IMR-90 (cell line): ENCODE measurements at regions not wholly inside any gene's neighbourhood (a gene's known extent, or its start where the extent isn't known, plus 50 kb on each side); places are given as distances from the start of the nearest gene placed in this dataset.
"Not testable (repeated sequence)": the region's sequence is repeated elsewhere in the genome, so short reads cannot be mapped to it uniquely, and the experiment has no call there.

ENCODE experiments used
- ATAC-seq: fragments of 200-7000 bp; cut with Tn5 transposase; 2 replicates; pipeline ENCODE4 v1.9.1; 2020; ENCODE audit warnings: low read depth, mild to moderate bottlenecking, moderate library complexity
- BruUV-seq: library from RNA; stranded (reverse); fragments of 400-500 nt; replicated peaks from 2 replicates; lab custom pipeline; 2021; lab: Mats Ljungman, UMichigan
- CTCF ChIA-PET: fragments of 300-600 bp; formaldehyde crosslinking; extraction: SDS; loops from one replicate; lab custom pipeline; 2021; ENCODE audit warnings: antibody characterized with exemption; lab: Yijun Ruan, JAX
- POLR2A ChIA-PET: fragments of 300-600 bp; sonication (Branson Sonifier 250); formaldehyde crosslinking; loops from one replicate; lab custom pipeline; 2022; ENCODE audit warnings: antibody characterized with exemption; ENCODE audit not compliant: unreplicated experiment; lab: Charles Lee
- DNase-seq: peaks from one replicate; pipeline ENCODE4 v3.0.0; 2013
- H2AFZ ChIP-seq: replicated peaks from 2 replicates; pipeline ENCODE3; 2013; ENCODE audit warnings: low read length, mild to moderate bottlenecking; ENCODE audit not compliant: poor library complexity
- H2AK5ac ChIP-seq: 2 replicates; pipeline ENCODE4 v1.6.1; 2013; ENCODE audit warnings: low read depth, low read length, inconsistent platforms
- H2AK9ac ChIP-seq: replicated peaks from 2 replicates; pipeline ENCODE3; 2013; ENCODE audit warnings: mild to moderate bottlenecking, low read depth, low read length, moderate library complexity; ENCODE audit not compliant: poor library complexity
- H2BK120ac ChIP-seq: 2 replicates; pipeline ENCODE4 v1.6.1; 2013; ENCODE audit warnings: low read depth, low read length, inconsistent platforms
- H2BK15ac ChIP-seq: 3 replicates; pipeline ENCODE4 v1.6.1; 2013; ENCODE audit warnings: low read depth, low read length, inconsistent platforms
- H2BK20ac ChIP-seq: 2 replicates; pipeline ENCODE4 v1.6.1; 2013; ENCODE audit warnings: low read depth, mild to moderate bottlenecking, inconsistent platforms, low read length, moderate library complexity
- H2BK5ac ChIP-seq: 2 replicates; pipeline ENCODE4 v1.6.1; 2013; ENCODE audit warnings: mild to moderate bottlenecking, low read depth, low read length, inconsistent platforms; ENCODE audit not compliant: poor library complexity, severe bottlenecking
- H3K14ac ChIP-seq: replicated peaks from 2 replicates; pipeline ENCODE4 v1.6.1; 2013; ENCODE audit warnings: low read depth, low read length, inconsistent platforms
- H3K18ac ChIP-seq: 2 replicates; pipeline ENCODE4 v1.6.1; 2013; ENCODE audit warnings: low read depth, low read length, control low read depth
- H3K23ac ChIP-seq: 2 replicates; pipeline ENCODE4 v1.6.1; 2013; ENCODE audit warnings: low read depth, low read length, inconsistent platforms
- H3K27ac ChIP-seq: 2 replicates; pipeline ENCODE4 v1.5.1; 2013; ENCODE audit warnings: mild to moderate bottlenecking, control low read depth, low read length; ENCODE audit not compliant: insufficient read depth
- H3K27me3 ChIP-seq: 2 replicates; pipeline ENCODE4 v1.6.1; 2013; ENCODE audit warnings: low read length; ENCODE audit not compliant: control insufficient read depth, insufficient read depth
- H3K36me3 ChIP-seq: 2 replicates; pipeline ENCODE4 v1.6.1; 2013; ENCODE audit warnings: low read length, mixed read lengths; ENCODE audit not compliant: control insufficient read depth, insufficient read depth
- H3K4ac ChIP-seq: 2 replicates; pipeline ENCODE4 v1.6.1; 2013; ENCODE audit warnings: low read depth, low read length, inconsistent platforms
- H3K4me1 ChIP-seq: 2 replicates; pipeline ENCODE4 v1.6.1; 2013; ENCODE audit warnings: low read length, mixed read lengths; ENCODE audit not compliant: control insufficient read depth, insufficient read depth
- H3K4me2 ChIP-seq: 2 replicates; pipeline ENCODE4 v1.6.1; 2013; ENCODE audit warnings: low read depth, mild to moderate bottlenecking, control low read depth, low read length, moderate library complexity
- H3K4me3 ChIP-seq: 2 replicates; pipeline ENCODE4 v1.5.1; 2013; ENCODE audit warnings: low read depth, mild to moderate bottlenecking, control low read depth, low read length, moderate library complexity; ENCODE audit not compliant: insufficient read depth
- H3K56ac ChIP-seq: 2 replicates; pipeline ENCODE4 v1.6.1; 2013; ENCODE audit warnings: low read length, inconsistent platforms; ENCODE audit not compliant: insufficient read depth; ENCODE audit errors: extremely low read depth
- H3K79me1 ChIP-seq, 2 experiments: 2 replicates each; pipeline ENCODE4 v1.6.1; 2013; ENCODE audit warnings: low read length in 2 of 2, inconsistent platforms in 1 of 2, low read depth in 1 of 2
- H3K9ac ChIP-seq: 2 replicates; pipeline ENCODE4 v1.6.1; 2013; ENCODE audit warnings: low read depth, low read length, control low read depth
- H3K9me1 ChIP-seq: 2 replicates; pipeline ENCODE4 v1.6.1; 2013; ENCODE audit warnings: low read length, inconsistent platforms; ENCODE audit not compliant: insufficient read depth
- H3K9me3 ChIP-seq: 2 replicates; pipeline ENCODE4 v1.6.1; 2013; ENCODE audit warnings: low read length; ENCODE audit not compliant: control insufficient read depth, insufficient read depth
- H4K20me1 ChIP-seq: 2 replicates; pipeline ENCODE4 v1.6.1; 2013; ENCODE audit warnings: low read length, inconsistent platforms; ENCODE audit not compliant: insufficient read depth
- H4K5ac ChIP-seq: 2 replicates; pipeline ENCODE4 v1.6.1; 2013; ENCODE audit warnings: mild to moderate bottlenecking, low read depth, low read length, control low read depth
- H4K8ac ChIP-seq, 2 experiments: 2 replicates each; pipeline ENCODE4 v1.6.1; 2013; ENCODE audit warnings: low read depth in 2 of 2, low read length in 2 of 2, control low read depth in 1 of 2, inconsistent platforms in 1 of 2
- H4K91ac ChIP-seq: 2 replicates; pipeline ENCODE4 v1.6.1; 2013; ENCODE audit warnings: low read depth, low read length, inconsistent platforms; ENCODE audit not compliant: insufficient read depth
- CHD1 ChIP-seq: IDR thresholded peaks from 2 replicates; pipeline ENCODE4 v1.6.1; 2012; ENCODE audit warnings: low read depth, low read length, improper control_type of control experiment
- FOS ChIP-seq: fragments of 150-350 bp; IDR thresholded peaks from 2 replicates; pipeline ENCODE4 v1.6.1; 2016; ENCODE audit warnings: low read depth, low read length
- MAFK ChIP-seq: IDR thresholded peaks from 2 replicates; pipeline ENCODE4 v1.6.1; 2012; ENCODE audit warnings: low read depth, low read length, improper control_type of control experiment
- MAZ ChIP-seq: IDR thresholded peaks from 2 replicates; pipeline ENCODE4 v1.6.1; 2012; ENCODE audit warnings: low read depth, mild to moderate bottlenecking, low read length, improper control_type of control experiment, moderate library complexity, borderline replicate concordance
- NFE2L2 ChIP-seq: fragments of 150-350 bp; IDR thresholded peaks from 2 replicates; pipeline ENCODE4 v1.6.1; 2016; ENCODE audit warnings: low read depth, mild to moderate bottlenecking, low read length
- POLR2A ChIP-seq: IDR thresholded peaks from 2 replicates; pipeline ENCODE4 v1.6.1; 2012; ENCODE audit warnings: mild to moderate bottlenecking, low read depth, low read length
- RCOR1 ChIP-seq: IDR thresholded peaks from 2 replicates; pipeline ENCODE4 v1.6.1; 2012; ENCODE audit warnings: mild to moderate bottlenecking, low read length, improper control_type of control experiment; ENCODE audit not compliant: insufficient replicate concordance
- WGBS, 2 experiments: methylation state at CpG; one replicate each; pipeline versions ENCODE4 v1.1.5 to v1.1.7; 2013; ENCODE audit warnings: missing lambda C conversion rate in 2 of 2; ENCODE audit not compliant: insufficient read length in 1 of 2; ENCODE audit errors: extremely low coverage in 2 of 2; 5-methylcytosine and 5-hydroxymethylcytosine counted together
- dilution Hi-C: fragments of 300-500 bp; cut with HindIII; formaldehyde crosslinking; loops from one replicate; pipeline ENCODE4 v1.14.3; 2018; ENCODE audit warnings: low sequenced_read_pairs; ENCODE audit not compliant: unreplicated experiment
- in situ Hi-C: fragments of 300-500 bp; cut with MboI; formaldehyde crosslinking; loops from 3 replicates; pipeline ENCODE4 v1.14.3; 2019; ENCODE audit warnings: low sequenced_read_pairs, inconsistent platforms, mixed read lengths
- intact Hi-C: fragments of 100-400 bp; cut with micrococcal nuclease; formaldehyde crosslinking; loops from 2 replicates; pipeline ENCODE4 v1.10.0; 2022
- TF ChIP-seq, protein P1 (sequence below): fragments of 150-350 bp; IDR thresholded peaks from 2 replicates; pipeline ENCODE4 v1.6.1; 2017; ENCODE audit warnings: mild to moderate bottlenecking, antibody characterized with exemption, low read length, low read depth
- TF ChIP-seq, protein P2 (sequence below): fragments of 150-350 bp; IDR thresholded peaks from 2 replicates; pipeline ENCODE4 v1.6.1; 2016; ENCODE audit warnings: low read depth, mild to moderate bottlenecking, low read length, moderate library complexity, borderline replicate concordance

DNA sequence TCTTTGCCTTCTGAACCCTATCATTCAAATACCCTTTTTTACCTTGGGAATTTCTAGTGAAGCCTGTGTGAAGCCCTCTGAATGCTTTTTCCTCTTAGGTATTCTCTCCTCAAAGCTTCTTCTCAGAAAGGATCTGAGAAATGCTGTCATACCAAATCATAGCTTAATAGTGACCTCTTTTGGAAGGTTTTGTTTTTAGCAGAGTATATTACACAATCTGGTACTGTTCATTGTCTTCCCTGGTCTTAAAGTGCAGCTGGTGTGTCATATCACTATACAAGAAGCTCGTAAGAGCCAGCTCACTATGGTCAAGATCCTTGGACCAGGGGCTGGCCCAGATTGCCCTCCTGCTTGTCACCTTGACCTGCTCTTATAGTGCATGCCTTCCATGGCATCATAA, 204.4 kb upstream of the ANO5 start:
- Histone ChIP-seq H2BK15ac (no peak overlapping the region), H3K27ac (no peak overlapping the region), H3K56ac (no peak overlapping the region), H2BK120ac (no peak overlapping the region), H4K5ac (no peak overlapping the region), H2AK5ac (no peak overlapping the region), H2AK9ac (no peak overlapping the region), H3K4me3 (no peak overlapping the region), H4K20me1 (no peaks in the 10 kb centered on the region), H3K9ac (no peak overlapping the region), H3K36me3 (no peaks in the 10 kb centered on the region), H2BK5ac (no peak overlapping the region), H3K14ac (no peak overlapping the region), H4K8ac (no peak overlapping the region), H3K9me3 (peaks cover 8% of the 10 kb centered on the region), H3K18ac (no peak overlapping the region), H3K9me1 (no peaks in the 10 kb centered on the region), H3K23ac (no peak overlapping the region), H3K4me2 (no peak overlapping the region), H2AFZ (no peak overlapping the region), H4K91ac (no peak overlapping the region), H2BK20ac (no peak overlapping the region), H3K4me1 (no peaks in the 10 kb centered on the region), H3K27me3 (no peaks in the 10 kb centered on the region), H3K79me1 (no peaks in the 10 kb centered on the region), H3K4ac (no peak overlapping the region)
- POLR2A ChIA-PET, result no interaction called here
- intact Hi-C loops (no loop called here), dilution Hi-C loops (no loop called here), in situ Hi-C loops (no loop called here)
- TF ChIP-seq FOS, result no peak
- TF ChIP-seq POLR2A, result no peak
- no peak for TF ChIP-seq NFE2L2
- no peak for TF ChIP-seq CHD1
- TF ChIP-seq MAFK, result no peak
- TF ChIP-seq, protein P1, sequence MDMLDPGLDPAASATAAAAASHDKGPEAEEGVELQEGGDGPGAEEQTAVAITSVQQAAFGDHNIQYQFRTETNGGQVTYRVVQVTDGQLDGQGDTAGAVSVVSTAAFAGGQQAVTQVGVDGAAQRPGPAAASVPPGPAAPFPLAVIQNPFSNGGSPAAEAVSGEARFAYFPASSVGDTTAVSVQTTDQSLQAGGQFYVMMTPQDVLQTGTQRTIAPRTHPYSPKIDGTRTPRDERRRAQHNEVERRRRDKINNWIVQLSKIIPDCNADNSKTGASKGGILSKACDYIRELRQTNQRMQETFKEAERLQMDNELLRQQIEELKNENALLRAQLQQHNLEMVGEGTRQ, result no peak
- TF ChIP-seq RCOR1, result no peak
- TF ChIP-seq MAZ, result no peak
- TF ChIP-seq, protein P2, sequence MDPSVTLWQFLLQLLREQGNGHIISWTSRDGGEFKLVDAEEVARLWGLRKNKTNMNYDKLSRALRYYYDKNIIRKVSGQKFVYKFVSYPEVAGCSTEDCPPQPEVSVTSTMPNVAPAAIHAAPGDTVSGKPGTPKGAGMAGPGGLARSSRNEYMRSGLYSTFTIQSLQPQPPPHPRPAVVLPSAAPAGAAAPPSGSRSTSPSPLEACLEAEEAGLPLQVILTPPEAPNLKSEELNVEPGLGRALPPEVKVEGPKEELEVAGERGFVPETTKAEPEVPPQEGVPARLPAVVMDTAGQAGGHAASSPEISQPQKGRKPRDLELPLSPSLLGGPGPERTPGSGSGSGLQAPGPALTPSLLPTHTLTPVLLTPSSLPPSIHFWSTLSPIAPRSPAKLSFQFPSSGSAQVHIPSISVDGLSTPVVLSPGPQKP, result no peak
- DNase-seq (no peak), ATAC-seq (no peak)
- CTCF ChIA-PET, result no interaction called here
- no TSS peak for BruUV-seq
- WGBS, 2 experiments, result 17% methylated on average over 1 of the region's 1 CpG; no CpG with 5 or more reads in 1 of the 2 experiments

DNA sequence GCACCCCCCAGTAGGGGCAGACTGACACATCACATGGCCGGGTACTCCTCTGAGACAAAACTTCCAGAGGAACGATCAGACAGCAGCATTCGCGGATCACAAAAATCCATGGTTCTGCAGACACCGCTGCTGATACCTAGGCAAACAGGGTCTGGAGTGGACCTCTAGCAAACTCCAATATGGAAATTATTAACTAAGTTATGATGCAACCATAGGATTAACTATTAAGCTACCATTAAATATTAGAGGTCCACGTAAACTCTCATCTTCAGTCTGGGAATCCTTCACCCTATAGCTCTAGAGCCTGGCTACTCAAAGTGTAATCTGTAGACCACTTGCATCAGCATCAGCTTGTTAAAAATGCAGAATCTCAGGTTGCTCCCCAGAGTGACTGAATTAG, 191.1 kb upstream of the ANO5 start:
- dilution Hi-C loops, in situ Hi-C loops: not testable (repeated sequence)

More for the DNA sequence above, 191.1 kb upstream of the ANO5 start:
- H2BK5ac ChIP-seq, H3K14ac ChIP-seq, H3K27me3 ChIP-seq, H3K9me1 ChIP-seq, H3K56ac ChIP-seq, CTCF ChIA-PET, H3K9ac ChIP-seq, H3K4me1 ChIP-seq, DNase-seq, H3K4me3 ChIP-seq, H4K20me1 ChIP-seq, H2BK120ac ChIP-seq, H3K23ac ChIP-seq, H2AFZ ChIP-seq, H2AK5ac ChIP-seq, H3K27ac ChIP-seq, H2AK9ac ChIP-seq, H3K36me3 ChIP-seq, H3K18ac ChIP-seq, BruUV-seq, H4K8ac ChIP-seq, H2BK20ac ChIP-seq, H4K91ac ChIP-seq, H3K9me3 ChIP-seq, H4K5ac ChIP-seq, H2BK15ac ChIP-seq, H3K79me1 ChIP-seq, POLR2A ChIA-PET, H3K4me2 ChIP-seq, intact Hi-C loops, H3K4ac ChIP-seq, ATAC-seq: not testable (repeated sequence)
- no CpG with 5 or more reads among the region's 6 CpGs for WGBS, 2 experiments
